GM18520 (cell line): ENCODE measurements at regions not wholly inside any gene's neighbourhood (a gene's known extent, or its start where the extent isn't known, plus 50 kb on each side); places are given as distances from the start of the nearest gene placed in this dataset.
"Not testable (repeated sequence)": the region's sequence is repeated elsewhere in the genome, so short reads cannot be mapped to it uniquely, and the experiment has no call there.

ENCODE experiments used
- ATAC-seq: cut with Tn5 transposase; IDR thresholded peaks from one replicate; pipeline ENCODE4 v1.9.1; 2021; ENCODE audit not compliant: unreplicated experiment

DNA sequence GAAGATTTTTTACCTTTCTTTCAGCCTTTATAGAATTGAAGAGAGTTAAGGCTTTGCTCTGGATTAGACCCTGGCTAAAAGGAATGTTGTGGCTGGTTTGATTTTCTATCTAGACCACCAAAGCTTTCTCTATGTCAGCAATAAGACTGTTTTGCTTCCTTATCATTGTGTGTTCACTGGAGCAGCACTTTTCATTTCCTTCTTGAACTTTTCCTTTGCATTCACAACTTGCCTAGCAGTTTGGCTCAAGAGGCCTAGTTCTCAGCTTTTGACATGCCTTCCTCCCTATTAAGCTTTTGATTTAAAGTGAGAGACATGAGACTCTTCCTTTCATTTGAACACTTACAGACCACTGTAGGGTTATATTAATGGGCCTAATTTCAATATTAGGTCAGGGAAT lies 64.1 kb upstream of the USP15 start:
- no peak for ATAC-seq

DNA sequence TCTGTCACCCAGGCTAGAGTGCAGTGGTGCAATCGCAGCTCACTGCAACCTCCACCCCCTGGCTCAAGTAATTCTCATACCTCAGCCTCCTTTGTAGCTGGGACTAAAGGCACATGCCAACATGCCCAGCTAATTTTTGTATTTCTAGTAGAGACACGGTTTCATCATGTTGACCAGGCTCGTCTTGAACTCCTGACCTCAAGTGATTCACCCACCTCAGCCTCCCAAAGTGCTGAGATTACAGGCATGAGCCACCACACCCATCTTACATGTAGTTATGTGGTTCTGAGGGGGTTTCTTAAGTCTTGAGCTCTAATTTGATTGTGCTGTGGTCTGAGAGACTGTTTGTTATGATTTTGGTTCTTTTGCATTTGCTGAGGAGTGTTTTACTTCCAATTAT lies 57.3 kb upstream of the USP15 start:
- ATAC-seq, result not testable (repeated sequence)

DNA sequence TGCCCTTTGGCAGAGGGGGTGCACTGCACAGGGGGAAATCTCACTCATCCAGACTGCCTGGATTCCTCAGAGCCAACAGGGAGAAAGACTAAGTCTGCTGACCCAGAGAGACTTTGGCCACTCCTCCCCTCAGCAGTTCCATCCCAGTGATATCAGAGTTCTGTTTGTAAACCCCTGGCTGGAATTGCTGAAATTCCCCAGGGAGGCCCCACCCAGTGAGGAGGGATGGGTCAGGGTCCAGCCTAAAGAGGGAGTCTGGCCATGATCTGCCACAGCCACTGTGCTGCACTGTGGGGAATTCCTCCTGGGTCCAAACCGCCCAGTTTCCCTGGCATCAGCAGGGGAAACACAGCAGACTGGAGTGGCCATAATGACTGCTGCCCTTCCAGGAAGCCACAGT lies 54.9 kb upstream of the USP15 start:
- ATAC-seq, result no peak

DNA sequence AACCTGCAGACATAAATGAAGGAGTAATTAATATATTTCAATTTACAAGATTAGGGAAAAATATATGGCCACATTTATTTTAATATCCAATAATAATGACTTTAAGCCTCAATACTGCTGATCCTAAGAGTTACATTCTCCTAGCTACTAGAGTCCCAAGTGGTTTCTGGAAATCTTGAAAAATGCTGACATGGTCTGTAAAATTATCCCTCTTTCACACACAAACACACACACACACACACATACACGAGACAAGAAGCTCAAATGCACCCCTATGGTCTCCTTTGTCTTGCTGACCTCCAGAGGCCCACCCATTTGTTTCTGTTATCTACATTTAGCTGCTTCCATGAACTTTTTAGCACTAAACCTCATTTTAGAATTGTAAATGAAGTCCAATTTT lies 53.0 kb upstream of the USP15 start:
- no peak for ATAC-seq
